HEK293 (cell line): ENCODE measurements at regions not wholly inside any gene's neighbourhood (a gene's known extent, or its start where the extent isn't known, plus 50 kb on each side); places are given as distances from the start of the nearest gene placed in this dataset.

Experiments
- CTCF ChIA-PET: fragments of 350-600 bp; formaldehyde crosslinking; extraction: SDS; loops from one replicate; lab custom pipeline; 2021; ENCODE audit warnings: antibody characterized with exemption; lab: Yijun Ruan, JAX
- POLR2A ChIA-PET: fragments of 300-600 bp; formaldehyde crosslinking; extraction: SDS; loops from one replicate; lab custom pipeline; 2020; ENCODE audit warnings: antibody characterized with exemption, inconsistent platforms; lab: Yijun Ruan, JAX
- H3K27ac ChIP-seq: fragments of 200-500 bp; sonication (Bioruptor generic); 2 replicates; pipeline ENCODE4 v1.5.1; 2014; ENCODE audit warnings: low read depth, low read length, control low read depth, inconsistent platforms; ENCODE audit errors: extremely low read depth
- H3K36me3 ChIP-seq, 2 experiments: fragments of 200-500 bp in 1 of 2; sonication (Bioruptor generic) in 1 of 2; 1 replicate in 1 of 2; 2 replicates in 1 of 2; pipeline ENCODE4 v1.5.1; 2014 to 2017; ENCODE audit warnings: inconsistent platforms in 2 of 2, low read length in 2 of 2; ENCODE audit not compliant: control insufficient read depth in 2 of 2, insufficient read depth in 1 of 2
- H3K4me1 ChIP-seq: fragments of 200-500 bp; sonication (Bioruptor generic); 2 replicates; pipeline ENCODE4 v1.5.1; 2014; ENCODE audit warnings: mild to moderate bottlenecking, low read length, inconsistent platforms; ENCODE audit not compliant: control insufficient read depth, insufficient read depth
- H3K4me3 ChIP-seq: 2 replicates; pipeline ENCODE4 v1.5.1; 2011; ENCODE audit warnings: low read depth, mild to moderate bottlenecking, control low read depth, low read length, moderate library complexity
- H3K9me3 ChIP-seq: fragments of 200-500 bp; sonication (Bioruptor generic); 2 replicates; pipeline ENCODE4 v1.5.1; 2014; ENCODE audit warnings: low read depth, low read length, inconsistent platforms; ENCODE audit not compliant: control insufficient read depth, insufficient read depth
- EGR2 ChIP-seq: fragments of 450-650 bp; formaldehyde crosslinking; IDR thresholded peaks from 2 replicates; pipeline ENCODE4 v1.5.1; 2016; ENCODE audit warnings: low read depth, missing biosample characterization, missing genetic modification characterization
- KLF1 ChIP-seq: fragments of 450-650 bp; formaldehyde crosslinking; IDR thresholded peaks from 2 replicates; pipeline ENCODE4 v1.5.1; 2016; ENCODE audit warnings: missing biosample characterization, missing genetic modification characterization
- KLF8 ChIP-seq: fragments of 450-650 bp; formaldehyde crosslinking; IDR thresholded peaks from 2 replicates; pipeline ENCODE4 v1.5.1; 2016; ENCODE audit warnings: missing biosample characterization, missing genetic modification characterization
- SCRT1 ChIP-seq: fragments of 450-650 bp; formaldehyde crosslinking; IDR thresholded peaks from 2 replicates; pipeline ENCODE4 v1.5.1; 2016; ENCODE audit warnings: missing biosample characterization, missing genetic modification characterization, borderline replicate concordance
- SCRT2 ChIP-seq: fragments of 450-650 bp; formaldehyde crosslinking; IDR thresholded peaks from 2 replicates; pipeline ENCODE4 v1.5.1; 2016; ENCODE audit warnings: missing biosample characterization, missing genetic modification characterization
- TCF7L2 ChIP-seq: IDR thresholded peaks from 2 replicates; pipeline ENCODE4 v1.6.1; 2011; ENCODE audit warnings: low read depth, mild to moderate bottlenecking, inconsistent platforms, low read length, moderate library complexity, borderline replicate concordance
- ZFHX2 ChIP-seq: fragments of 450-650 bp; formaldehyde crosslinking; conservative IDR thresholded peaks from 2 replicates; pipeline ENCODE4 v1.5.1; 2016; ENCODE audit warnings: missing biosample characterization, missing genetic modification characterization
- ZFP37 ChIP-seq: fragments of 450-650 bp; formaldehyde crosslinking; IDR thresholded peaks from 2 replicates; pipeline ENCODE4 v1.5.1; 2016; ENCODE audit warnings: missing biosample characterization, missing genetic modification characterization
- ZNF292 ChIP-seq: fragments of 450-650 bp; formaldehyde crosslinking; IDR thresholded peaks from 2 replicates; pipeline ENCODE4 v1.5.1; 2016; ENCODE audit warnings: low read depth, missing biosample characterization, missing genetic modification characterization, borderline replicate concordance
- ZNF354C ChIP-seq: fragments of 450-650 bp; formaldehyde crosslinking; IDR thresholded peaks from 2 replicates; pipeline ENCODE4 v1.5.1; 2016; ENCODE audit warnings: missing biosample characterization, missing genetic modification characterization, low read depth, borderline replicate concordance
- ZNF404 ChIP-seq: fragments of 450-650 bp; formaldehyde crosslinking; IDR thresholded peaks from 2 replicates; pipeline ENCODE4 v1.5.1; 2017; ENCODE audit warnings: missing biosample characterization, missing genetic modification characterization
- ZNF510 ChIP-seq: fragments of 450-650 bp; formaldehyde crosslinking; IDR thresholded peaks from 2 replicates; pipeline ENCODE4 v1.5.1; 2018; ENCODE audit warnings: mild to moderate bottlenecking, missing genetic modification characterization, missing biosample characterization; ENCODE audit not compliant: insufficient replicate concordance
- ZNF514 ChIP-seq: fragments of 450-650 bp; formaldehyde crosslinking; IDR thresholded peaks from 2 replicates; pipeline ENCODE4 v1.5.1; 2016; ENCODE audit warnings: missing biosample characterization, missing genetic modification characterization
- ZNF529 ChIP-seq: fragments of 450-650 bp; formaldehyde crosslinking; IDR thresholded peaks from 2 replicates; pipeline ENCODE4 v1.5.1; 2017; ENCODE audit warnings: missing genetic modification characterization, missing biosample characterization; ENCODE audit not compliant: insufficient replicate concordance
- ZNF747 ChIP-seq: fragments of 450-650 bp; formaldehyde crosslinking; IDR thresholded peaks from 2 replicates; pipeline ENCODE4 v1.5.1; 2016; ENCODE audit warnings: missing biosample characterization, missing genetic modification characterization
- ZNF791 ChIP-seq: fragments of 450-650 bp; formaldehyde crosslinking; IDR thresholded peaks from 2 replicates; pipeline ENCODE4 v1.5.1; 2016; ENCODE audit warnings: missing biosample characterization, missing genetic modification characterization
- ZNF792 ChIP-seq: fragments of 450-650 bp; formaldehyde crosslinking; IDR thresholded peaks from 2 replicates; pipeline ENCODE4 v1.5.1; 2016; ENCODE audit warnings: missing biosample characterization, missing genetic modification characterization
- ZNF837 ChIP-seq: fragments of 450-650 bp; formaldehyde crosslinking; IDR thresholded peaks from 2 replicates; pipeline ENCODE4 v1.5.1; 2016; ENCODE audit warnings: missing biosample characterization, missing genetic modification characterization
- ZSCAN23 ChIP-seq: fragments of 450-650 bp; formaldehyde crosslinking; IDR thresholded peaks from 2 replicates; pipeline ENCODE4 v1.5.1; 2016; ENCODE audit warnings: missing biosample characterization, missing genetic modification characterization
- ZXDB ChIP-seq: fragments of 450-650 bp; formaldehyde crosslinking; IDR thresholded peaks from 2 replicates; pipeline ENCODE4 v1.5.1; 2016; ENCODE audit warnings: missing biosample characterization, missing genetic modification characterization
- TF ChIP-seq, protein P1 (sequence below): fragments of 450-650 bp; formaldehyde crosslinking; IDR thresholded peaks from 2 replicates; pipeline ENCODE4 v1.5.1; 2016; ENCODE audit warnings: missing biosample characterization, missing genetic modification characterization, borderline replicate concordance

DNA sequence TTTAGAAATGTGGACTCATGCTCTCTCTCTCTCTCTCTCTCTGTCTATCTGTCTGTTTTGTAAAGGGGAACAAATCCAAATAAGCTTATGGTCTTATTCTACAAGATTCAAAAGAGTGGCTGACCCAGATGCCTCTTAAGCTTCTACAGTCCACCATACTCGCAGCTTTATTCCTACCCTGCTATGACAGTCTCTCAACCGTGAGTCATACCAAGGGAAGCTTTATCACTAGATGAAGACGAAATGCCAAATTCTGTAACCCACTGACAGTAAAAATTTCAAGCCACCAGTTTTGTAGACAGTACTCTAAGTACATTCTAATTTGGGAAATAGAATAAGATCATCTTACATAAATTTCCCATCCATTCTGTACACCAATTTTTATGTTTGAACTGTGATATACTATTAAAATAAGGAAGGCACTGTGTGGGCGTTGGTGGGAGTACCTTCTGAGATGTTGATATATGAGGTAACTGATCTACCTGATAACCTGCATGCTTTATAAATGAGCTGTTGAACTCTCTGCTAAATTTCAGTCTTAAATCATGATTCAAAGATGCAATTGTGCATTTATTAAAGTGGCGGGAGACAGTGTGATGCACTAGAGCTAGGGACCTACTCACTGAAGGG lies 153.2 kb downstream of the KLF6 start (continued):
- TF ChIP-seq EGR2 (tag by site-specific recombination) (peak; percentile 65; the same call in 1 of the 2 replicates), ZFHX2 (peak; percentile 40)

DNA sequence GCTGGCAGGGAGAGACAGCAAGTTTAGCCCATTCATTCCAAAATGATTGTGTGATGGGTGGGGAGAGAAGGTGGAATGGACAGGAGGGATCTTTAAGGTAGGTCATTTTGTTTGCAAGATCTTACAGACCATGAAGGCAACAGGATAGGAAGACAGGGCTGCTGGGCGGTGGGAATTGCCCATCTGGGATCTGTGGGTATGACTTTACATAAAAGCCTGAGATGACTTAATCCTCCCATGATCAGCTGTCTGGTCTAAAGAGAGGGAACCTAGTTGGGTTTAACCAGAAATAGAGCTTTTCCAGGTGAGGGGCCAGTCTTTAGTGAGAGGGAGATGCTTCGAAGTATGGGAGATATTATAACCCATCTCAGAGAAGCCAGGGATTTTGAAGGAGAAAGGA lies 153.7 kb downstream of the KLF6 start:
- Histone ChIP-seq H3K36me3 (no peaks in the 10 kb centered on the region), H3K4me3 (no peak overlapping the region), H3K4me1 (no peaks in the 10 kb centered on the region; the same call in 1 of the 2 replicates), H3K27ac (no peak overlapping the region), H3K9me3 (no peaks in the 10 kb centered on the region)
- ChIA-PET CTCF (interaction anchor here (0.6 kb wide), 1 partner anchor 120 kb away, joined by 3 read pairs; no protein-coding TSS in a partner anchor), POLR2A (no interaction called here)
- TF ChIP-seq ZNF529 (tag by site-specific recombination) = no peak
- no peak for TF ChIP-seq KLF8
- no peak for TF ChIP-seq ZNF354C (tag by site-specific recombination)
- TF ChIP-seq ZNF510 (tag by site-specific recombination) = no peak
- no peak for TF ChIP-seq ZFP37 (tag by site-specific recombination)
- TF ChIP-seq SCRT2 = no peak

DNA sequence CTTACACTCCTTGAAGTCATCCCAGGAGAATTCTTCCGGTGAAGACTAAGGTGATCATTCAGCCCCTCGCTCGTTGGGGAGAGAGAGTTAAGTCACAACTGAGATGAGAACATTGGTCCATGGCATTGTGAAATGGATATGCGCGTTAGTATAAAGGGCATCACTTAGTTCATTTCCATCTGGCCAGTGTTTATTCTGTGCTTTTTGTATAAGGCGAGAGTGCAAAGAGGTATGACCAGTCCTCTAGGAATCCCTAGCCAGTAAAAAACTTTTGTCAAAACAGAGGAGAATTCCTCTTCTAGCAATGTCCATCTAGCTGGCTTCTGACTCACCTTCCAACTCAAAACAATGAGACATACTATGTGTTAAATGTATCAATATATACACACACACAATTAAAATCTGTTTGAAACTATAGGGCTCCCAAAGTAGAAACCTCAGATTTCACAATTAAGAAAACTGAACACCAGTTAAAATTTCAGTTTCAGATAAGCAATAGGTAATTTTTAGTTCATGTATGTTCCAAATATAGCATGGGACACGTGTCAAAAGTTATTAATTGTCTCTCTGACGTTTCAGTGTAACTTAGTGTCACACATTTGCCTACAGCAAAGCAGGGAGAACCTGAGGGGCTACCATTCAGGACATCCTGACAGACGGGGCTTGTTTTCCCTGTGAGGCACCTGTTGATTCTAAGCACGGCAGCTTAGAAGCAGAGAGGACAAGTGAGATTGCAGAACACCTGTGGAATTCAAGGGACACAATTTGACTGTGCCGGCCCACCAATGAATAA lies 158.9 kb downstream of the KLF6 start:
- TF ChIP-seq ZNF792 (tag by site-specific recombination) (no peak), SCRT1 (tag by site-specific recombination) (peak; percentile 76), SCRT2 (peak; percentile 92)
- H3K4me1 ChIP-seq = no peaks in the 10 kb centered on the region
- ChIA-PET POLR2A (no interaction called here), CTCF (no interaction called here)
- H3K4me3 ChIP-seq = no peak overlapping the region
- no peak overlapping the region for H3K27ac ChIP-seq
- H3K9me3 ChIP-seq = no peaks in the 10 kb centered on the region
- H3K36me3 ChIP-seq = no peaks in the 10 kb centered on the region

DNA sequence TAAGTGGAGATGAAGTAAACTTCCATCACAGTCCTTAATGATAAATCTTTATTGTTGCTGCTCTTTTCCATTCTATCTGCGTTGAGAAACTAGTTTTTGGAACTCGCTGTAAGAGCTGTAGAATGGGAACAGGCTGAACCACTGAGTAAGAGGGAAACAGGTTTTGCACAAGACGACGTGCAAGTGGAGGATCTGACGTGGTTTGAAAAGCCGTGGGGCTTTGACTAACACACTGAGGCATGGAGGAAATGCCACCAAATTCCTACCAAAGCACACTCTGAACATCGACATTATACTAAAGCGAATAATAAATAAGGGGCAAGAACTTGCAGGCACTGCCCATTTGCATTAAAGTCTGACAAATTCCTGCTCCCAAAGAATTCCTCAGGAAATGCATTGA lies 160.6 kb downstream of the KLF6 start:
- Histone ChIP-seq H3K4me1 (no peaks in the 10 kb centered on the region), H3K9me3 (no peaks in the 10 kb centered on the region), H3K4me3 (no peak overlapping the region), H3K27ac (no peak overlapping the region), H3K36me3 (no peaks in the 10 kb centered on the region)
- TF ChIP-seq ZNF514 (tag by site-specific recombination) = no peak
- TF ChIP-seq ZNF292 (tag by site-specific recombination) = no peak
- TF ChIP-seq TCF7L2 = no peak
- TF ChIP-seq KLF1 (tag by site-specific recombination) = no peak
- no peak for TF ChIP-seq ZNF747 (tag by site-specific recombination)
- TF ChIP-seq, protein P1, sequence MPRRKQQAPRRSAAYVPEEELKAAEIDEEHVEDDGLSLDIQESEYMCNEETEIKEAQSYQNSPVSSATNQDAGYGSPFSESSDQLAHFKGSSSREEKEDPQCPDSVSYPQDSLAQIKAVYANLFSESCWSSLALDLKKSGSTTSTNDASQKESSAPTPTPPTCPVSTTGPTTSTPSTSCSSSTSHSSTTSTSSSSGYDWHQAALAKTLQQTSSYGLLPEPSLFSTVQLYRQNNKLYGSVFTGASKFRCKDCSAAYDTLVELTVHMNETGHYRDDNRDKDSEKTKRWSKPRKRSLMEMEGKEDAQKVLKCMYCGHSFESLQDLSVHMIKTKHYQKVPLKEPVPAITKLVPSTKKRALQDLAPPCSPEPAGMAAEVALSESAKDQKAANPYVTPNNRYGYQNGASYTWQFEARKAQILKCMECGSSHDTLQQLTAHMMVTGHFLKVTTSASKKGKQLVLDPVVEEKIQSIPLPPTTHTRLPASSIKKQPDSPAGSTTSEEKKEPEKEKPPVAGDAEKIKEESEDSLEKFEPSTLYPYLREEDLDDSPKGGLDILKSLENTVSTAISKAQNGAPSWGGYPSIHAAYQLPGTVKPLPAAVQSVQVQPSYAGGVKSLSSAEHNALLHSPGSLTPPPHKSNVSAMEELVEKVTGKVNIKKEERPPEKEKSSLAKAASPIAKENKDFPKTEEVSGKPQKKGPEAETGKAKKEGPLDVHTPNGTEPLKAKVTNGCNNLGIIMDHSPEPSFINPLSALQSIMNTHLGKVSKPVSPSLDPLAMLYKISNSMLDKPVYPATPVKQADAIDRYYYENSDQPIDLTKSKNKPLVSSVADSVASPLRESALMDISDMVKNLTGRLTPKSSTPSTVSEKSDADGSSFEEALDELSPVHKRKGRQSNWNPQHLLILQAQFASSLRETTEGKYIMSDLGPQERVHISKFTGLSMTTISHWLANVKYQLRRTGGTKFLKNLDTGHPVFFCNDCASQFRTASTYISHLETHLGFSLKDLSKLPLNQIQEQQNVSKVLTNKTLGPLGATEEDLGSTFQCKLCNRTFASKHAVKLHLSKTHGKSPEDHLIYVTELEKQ = no peak
- no peak for TF ChIP-seq ZNF404 (tag by site-specific recombination)
- no peak for TF ChIP-seq ZXDB (tag by site-specific recombination)
- no peak for TF ChIP-seq ZNF837 (tag by site-specific recombination)
- TF ChIP-seq ZNF791 (tag by site-specific recombination) = no peak
- TF ChIP-seq ZSCAN23 (tag by site-specific recombination) = no peak
- POLR2A ChIA-PET = no interaction called here
- CTCF ChIA-PET = no interaction called here
